Transverse colon (tissue), 4 donors: ENCODE measurements at regions not wholly inside any gene's neighbourhood (a gene's known extent, or its start where the extent isn't known, plus 50 kb on each side); places are given as distances from the start of the nearest gene placed in this dataset.

Experiments used
- DNase-seq: peaks from one replicate; pipeline ENCODE4 v3.0.0-alpha.2; 2019
- H3K27ac ChIP-seq, 4 donors: fragments of 200-600 bp; sonication (generic); 2 replicates each; pipeline ENCODE4 v1.5.1; 2016 to 2018; ENCODE audit warnings: inconsistent platforms in 4 of 4
- H3K27me3 ChIP-seq: fragments of 200-600 bp; sonication (generic); 2 replicates; pipeline ENCODE4 v1.5.1; 2017; ENCODE audit warnings: inconsistent platforms
- H3K36me3 ChIP-seq, 4 donors: fragments of 200-600 bp; sonication (generic); 2 replicates each; pipeline ENCODE4 v1.5.1; 2017 to 2019; ENCODE audit warnings: inconsistent platforms in 4 of 4
- H3K4me1 ChIP-seq, 4 donors: fragments of 200-600 bp; sonication (generic); 2 replicates each; pipeline ENCODE4 v1.5.1; 2017 to 2020; ENCODE audit warnings: inconsistent platforms in 4 of 4
- H3K4me3 ChIP-seq, 4 donors: fragments of 200-600 bp; sonication (generic); 1 replicate in 1 of 4; 2 replicates in 3 of 4; pipeline versions ENCODE4 v1.5.1 to v1.6.1; 2017 to 2019; ENCODE audit warnings: inconsistent platforms in 4 of 4
- H3K9me3 ChIP-seq, 2 donors: fragments of 200-600 bp; sonication (generic); 2 replicates each; pipeline ENCODE4 v1.5.1; 2017 to 2019; ENCODE audit warnings: inconsistent platforms in 2 of 2
- CTCF ChIP-seq, 5 experiments: fragments of 200-600 bp in 3 of 5; fragments of 450-650 bp in 2 of 5; sonication (generic) in 3 of 5; IDR thresholded peaks; 1 replicate in 2 of 5; 2 replicates in 3 of 5; pipeline ENCODE4 v1.5.1; 2016 to 2017; ENCODE audit warnings: antibody characterized with exemption in 5 of 5, inconsistent platforms in 3 of 5, mild to moderate bottlenecking in 2 of 5, moderate library complexity in 1 of 5
- EP300 ChIP-seq: sonication (generic); formaldehyde crosslinking; IDR thresholded peaks from one replicate; pipeline ENCODE4 v1.6.1; 2017; ENCODE audit warnings: antibody characterized with exemption, low read depth
- POLR2A ChIP-seq: fragments of 450-650 bp; IDR thresholded peaks from one replicate; pipeline ENCODE4 v1.6.1; 2016; ENCODE audit warnings: antibody characterized with exemption, mild to moderate bottlenecking, moderate library complexity
- POLR2AphosphoS5 ChIP-seq, 3 donors: sonication (generic); formaldehyde crosslinking; IDR thresholded peaks; one replicate each; pipeline ENCODE4 v1.6.1; 2016; ENCODE audit warnings: antibody characterized with exemption in 3 of 3
- WGBS, 2 donors: methylation state at CpG; one replicate each; pipeline ENCODE4 v1.1.5; 2018; ENCODE audit warnings: low coverage in 1 of 2; 5-methylcytosine and 5-hydroxymethylcytosine counted together
- in situ Hi-C, 4 donors: fragments of 200-750 bp; cut with MboI; loops; one replicate each; pipeline versions ENCODE4 v1.15.0 to v1.15.1; 2017; ENCODE audit warnings: low sequenced_read_pairs in 3 of 4, low pct_ligation_motif_present in 1 of 4, low pct_unique_long_range_greater_than_20kb in 1 of 4
- intact Hi-C: fragments of 100-400 bp; cut with DNase I; formaldehyde crosslinking; loops from one replicate; pipeline ENCODE4 v1.15.1; 2023; ENCODE audit warnings: low total_unique reads

- Histone ChIP-seq H3K27me3 (no peaks in the 10 kb centered on the region), H3K27ac (no peak overlapping the region), H3K4me1 (no peaks in the 10 kb centered on the region), H3K9me3 (peaks cover 5 to 8% of the 10 kb centered on the region in 2 donors), H3K36me3 (no peaks in the 10 kb centered on the region), H3K4me3 (no peak overlapping the region)
- 62 to 79% methylated on average over 3 to 7 of the region's 7 CpGs for WGBS, 2 donors
- TF ChIP-seq POLR2AphosphoS5 (IDR thresholded peaks at IDR 0.05) (no peak), CTCF (IDR thresholded peaks at IDR 0.05) (no peak), EP300 (no peak), POLR2A (no peak)
- no peak for DNase-seq
- in situ Hi-C loops, result no loop called here
- intact Hi-C loops, result no loop called here
These were observed 77.6 kb upstream of the SNRPN start for GRCh38 chr15:24877174-24877573.

GRCh38 chr15:24878153-24878552 lies 76.6 kb upstream of the SNRPN start:
- in situ Hi-C loops (no loop called here), intact Hi-C loops (no loop called here)
- Histone ChIP-seq H3K27me3 (no peaks in the 10 kb centered on the region), H3K27ac (peak overlapping the region in 1 of 4 donors; percentile 46), H3K4me1 (no peaks in the 10 kb centered on the region), H3K9me3 (peaks cover 5 to 8% of the 10 kb centered on the region in 2 donors), H3K4me3 (peak overlapping the region in 2 of 4 donors; percentile 18 to 36), H3K36me3 (no peaks in the 10 kb centered on the region)
- DNase-seq, result peak; percentile 6
- TF ChIP-seq CTCF (IDR thresholded peaks at IDR 0.05), result no peak
- no peak for TF ChIP-seq POLR2A
- no peak for TF ChIP-seq EP300
- TF ChIP-seq POLR2AphosphoS5 (IDR thresholded peaks at IDR 0.05), result no peak
- 55 to 74% methylated on average over 8 to 37 of the region's 37 CpGs for WGBS, 2 donors

GRCh38 chr15:24879492-24879891 lies 75.3 kb upstream of the SNRPN start:
- in situ Hi-C loops, result no loop called here

GRCh38 chr15:24880663-24881062 lies 74.1 kb upstream of the SNRPN start:
- Histone ChIP-seq H3K4me3 (no peak overlapping the region), H3K4me1 (no peaks in the 10 kb centered on the region), H3K9me3 (peaks cover 5 to 8% of the 10 kb centered on the region in 2 donors), H3K27ac (no peak overlapping the region), H3K27me3 (no peaks in the 10 kb centered on the region), H3K36me3 (no peaks in the 10 kb centered on the region)
- intact Hi-C loops (no loop called here), in situ Hi-C loops (no loop called here)
- 75 to 76% methylated on average over 3 to 8 of the region's 8 CpGs for WGBS, 2 donors
- TF ChIP-seq POLR2AphosphoS5 (IDR thresholded peaks at IDR 0.05) (no peak), POLR2A (no peak), EP300 (no peak), CTCF (IDR thresholded peaks at IDR 0.05) (no peak)
- no peak for DNase-seq

More at GRCh38 chr15:24879492-24879891, 75.3 kb upstream of the SNRPN start:
- Histone ChIP-seq H3K27me3 (no peaks in the 10 kb centered on the region), H3K36me3 (no peaks in the 10 kb centered on the region), H3K4me3 (no peak overlapping the region), H3K4me1 (no peaks in the 10 kb centered on the region), H3K27ac (no peak overlapping the region), H3K9me3 (peaks cover 5 to 8% of the 10 kb centered on the region in 2 donors)
- no peak for DNase-seq
- 41 to 82% methylated on average over 2 of the region's 2 CpGs for WGBS, 2 donors
- TF ChIP-seq EP300 (no peak), POLR2A (no peak), POLR2AphosphoS5 (IDR thresholded peaks at IDR 0.05) (no peak), CTCF (IDR thresholded peaks at IDR 0.05) (no peak)
- intact Hi-C loops, result no loop called here
